Mammary epithelial cell (primary cell): ENCODE measurements at regions not wholly inside any gene's neighbourhood (a gene's known extent, or its start where the extent isn't known, plus 50 kb on each side); places are given as distances from the start of the nearest gene placed in this dataset.

Source experiments
- EZH2 ChIP-seq: IDR thresholded peaks from 2 replicates; pipeline ENCODE4 v1.6.1; 2012; ENCODE audit warnings: low read length, inconsistent platforms, borderline replicate concordance
- TF ChIP-seq, protein P1 (sequence below), 2 donors: IDR thresholded peaks in 1 of 2; conservative IDR thresholded peaks in 1 of 2; 2 replicates each; pipeline ENCODE4 v1.5.1; 2011 to 2012; ENCODE audit warnings: inconsistent platforms in 2 of 2, low read length in 2 of 2, mild to moderate bottlenecking in 2 of 2, control low read depth in 1 of 2, low read depth in 1 of 2; ENCODE audit not compliant: insufficient read depth in 1 of 2; ENCODE audit errors: extremely low read depth in 1 of 2

DNA sequence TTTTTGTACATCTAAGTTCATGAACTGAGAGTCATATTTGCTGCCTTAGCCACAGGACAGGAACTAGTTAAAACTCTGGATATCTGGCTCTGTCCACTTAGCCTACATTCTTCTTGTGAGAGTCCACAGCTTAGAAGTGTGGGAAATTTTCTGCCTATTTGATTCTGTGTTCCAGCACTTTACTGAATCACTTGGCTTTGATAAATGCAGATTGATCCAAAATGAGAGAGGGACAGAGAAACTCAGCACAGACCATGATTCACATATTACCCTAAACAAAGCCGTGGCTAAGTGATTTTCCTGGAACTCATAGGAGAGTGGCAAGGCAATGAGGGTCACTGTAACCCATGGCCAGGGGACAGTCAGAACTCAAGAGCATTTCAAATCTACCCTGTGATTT lies 87.5 kb upstream of the CADPS start:
- TF ChIP-seq, protein P1, sequence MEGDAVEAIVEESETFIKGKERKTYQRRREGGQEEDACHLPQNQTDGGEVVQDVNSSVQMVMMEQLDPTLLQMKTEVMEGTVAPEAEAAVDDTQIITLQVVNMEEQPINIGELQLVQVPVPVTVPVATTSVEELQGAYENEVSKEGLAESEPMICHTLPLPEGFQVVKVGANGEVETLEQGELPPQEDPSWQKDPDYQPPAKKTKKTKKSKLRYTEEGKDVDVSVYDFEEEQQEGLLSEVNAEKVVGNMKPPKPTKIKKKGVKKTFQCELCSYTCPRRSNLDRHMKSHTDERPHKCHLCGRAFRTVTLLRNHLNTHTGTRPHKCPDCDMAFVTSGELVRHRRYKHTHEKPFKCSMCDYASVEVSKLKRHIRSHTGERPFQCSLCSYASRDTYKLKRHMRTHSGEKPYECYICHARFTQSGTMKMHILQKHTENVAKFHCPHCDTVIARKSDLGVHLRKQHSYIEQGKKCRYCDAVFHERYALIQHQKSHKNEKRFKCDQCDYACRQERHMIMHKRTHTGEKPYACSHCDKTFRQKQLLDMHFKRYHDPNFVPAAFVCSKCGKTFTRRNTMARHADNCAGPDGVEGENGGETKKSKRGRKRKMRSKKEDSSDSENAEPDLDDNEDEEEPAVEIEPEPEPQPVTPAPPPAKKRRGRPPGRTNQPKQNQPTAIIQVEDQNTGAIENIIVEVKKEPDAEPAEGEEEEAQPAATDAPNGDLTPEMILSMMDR (conservative IDR thresholded peaks at IDR 0.05 in 1 of 2, IDR thresholded peaks at IDR 0.05 in 1 of 2; ENCODE audit: extremely low read depth in 1 of 2, insufficient read depth in 1 of 2, low read depth in 1 of 2, low read length in 2 of 2): no peak
- TF ChIP-seq EZH2: no peak
